ENCODE measurements at regions not wholly inside any gene's neighbourhood (a gene's known extent, or its start where the extent isn't known, plus 50 kb on each side); places are given as distances from the start of the nearest gene placed in this dataset.
"Not testable (repeated sequence)": the region's sequence is repeated elsewhere in the genome, so short reads cannot be mapped to it uniquely, and the experiment has no call there.

DNA sequence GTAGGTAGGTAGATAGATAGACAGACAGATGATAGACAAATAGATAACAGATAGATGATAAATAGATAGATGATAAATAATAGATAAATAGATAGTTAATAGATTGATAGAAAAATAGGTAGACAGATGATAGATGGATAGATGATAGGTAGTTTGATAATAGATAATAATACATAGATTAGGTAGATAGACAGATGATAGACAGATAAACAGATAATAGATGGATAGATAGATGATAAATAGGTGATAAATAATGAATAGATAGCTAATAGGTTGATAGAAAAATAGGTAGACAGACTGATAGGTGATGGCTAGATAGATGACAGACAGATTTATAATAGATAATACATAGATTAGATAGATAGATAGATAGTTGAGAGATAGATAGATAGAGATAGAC lies 350.5 kb upstream of the DPP6 start:
- H3K9me3 ChIP-seq, result no peaks in the 10 kb centered on the region
- intact Hi-C loops (cut with DNase I), result no loop called here
- DNase-seq (no peak), ATAC-seq (no peak)
- H3K4me1 ChIP-seq, result no peaks in the 10 kb centered on the region
- no peaks in the 10 kb centered on the region for H3K27me3 ChIP-seq
- TF ChIP-seq, protein P1, sequence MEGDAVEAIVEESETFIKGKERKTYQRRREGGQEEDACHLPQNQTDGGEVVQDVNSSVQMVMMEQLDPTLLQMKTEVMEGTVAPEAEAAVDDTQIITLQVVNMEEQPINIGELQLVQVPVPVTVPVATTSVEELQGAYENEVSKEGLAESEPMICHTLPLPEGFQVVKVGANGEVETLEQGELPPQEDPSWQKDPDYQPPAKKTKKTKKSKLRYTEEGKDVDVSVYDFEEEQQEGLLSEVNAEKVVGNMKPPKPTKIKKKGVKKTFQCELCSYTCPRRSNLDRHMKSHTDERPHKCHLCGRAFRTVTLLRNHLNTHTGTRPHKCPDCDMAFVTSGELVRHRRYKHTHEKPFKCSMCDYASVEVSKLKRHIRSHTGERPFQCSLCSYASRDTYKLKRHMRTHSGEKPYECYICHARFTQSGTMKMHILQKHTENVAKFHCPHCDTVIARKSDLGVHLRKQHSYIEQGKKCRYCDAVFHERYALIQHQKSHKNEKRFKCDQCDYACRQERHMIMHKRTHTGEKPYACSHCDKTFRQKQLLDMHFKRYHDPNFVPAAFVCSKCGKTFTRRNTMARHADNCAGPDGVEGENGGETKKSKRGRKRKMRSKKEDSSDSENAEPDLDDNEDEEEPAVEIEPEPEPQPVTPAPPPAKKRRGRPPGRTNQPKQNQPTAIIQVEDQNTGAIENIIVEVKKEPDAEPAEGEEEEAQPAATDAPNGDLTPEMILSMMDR (IDR thresholded peaks at IDR 0.05), result no peak
- TF ChIP-seq POLR2A (IDR thresholded peaks at IDR 0.05), result no peak
- no peak overlapping the region for H3K4me3 ChIP-seq
- H3K27ac ChIP-seq, result no peak overlapping the region
- H3K36me3 ChIP-seq, result no peaks in the 10 kb centered on the region

- H3K4me3 ChIP-seq; H3K36me3 ChIP-seq; H3K4me1 ChIP-seq; H3K27me3 ChIP-seq; ATAC-seq; H3K27ac ChIP-seq; DNase-seq; intact Hi-C loops (cut with DNase I); H3K9me3 ChIP-seq: not testable (repeated sequence)
- 44% methylated on average over 1 of the region's 2 CpGs for WGBS (ENCODE audit: insufficient coverage, low coverage, low lambda C conversion rate, missing lambda C conversion rate)
These were observed 328.3 kb upstream of the DPP6 start for GRCh38 chr7:153723892-153724291.

DNA sequence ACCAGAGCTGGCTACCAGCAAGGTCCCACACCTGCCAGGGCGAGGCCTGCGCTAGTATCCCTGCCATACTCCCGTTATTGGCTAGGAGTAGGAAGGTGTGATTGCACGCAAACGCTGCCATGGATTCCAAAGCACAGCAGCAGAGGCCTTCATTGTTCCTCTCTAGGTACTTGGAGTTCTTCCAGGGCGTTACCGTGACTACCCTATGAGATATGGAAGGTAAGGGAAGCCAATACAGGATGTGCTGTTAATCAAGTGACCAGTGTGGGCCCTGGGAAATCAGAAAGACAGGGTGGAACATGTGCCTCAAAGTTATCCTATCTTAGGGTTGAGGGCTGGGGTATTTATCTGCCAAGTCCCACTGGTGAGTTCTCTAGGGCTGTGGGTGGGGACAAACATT lies 320.7 kb upstream of the DPP6 start:
- H3K4me3 ChIP-seq; H3K27ac ChIP-seq; ATAC-seq; H3K36me3 ChIP-seq; H3K4me1 ChIP-seq; H3K9me3 ChIP-seq; DNase-seq; intact Hi-C loops (cut with DNase I); H3K27me3 ChIP-seq: not testable (repeated sequence)
- WGBS (ENCODE audit: insufficient coverage, low coverage, low lambda C conversion rate, missing lambda C conversion rate), result 40% methylated on average over 1 of the region's 7 CpGs

DNA sequence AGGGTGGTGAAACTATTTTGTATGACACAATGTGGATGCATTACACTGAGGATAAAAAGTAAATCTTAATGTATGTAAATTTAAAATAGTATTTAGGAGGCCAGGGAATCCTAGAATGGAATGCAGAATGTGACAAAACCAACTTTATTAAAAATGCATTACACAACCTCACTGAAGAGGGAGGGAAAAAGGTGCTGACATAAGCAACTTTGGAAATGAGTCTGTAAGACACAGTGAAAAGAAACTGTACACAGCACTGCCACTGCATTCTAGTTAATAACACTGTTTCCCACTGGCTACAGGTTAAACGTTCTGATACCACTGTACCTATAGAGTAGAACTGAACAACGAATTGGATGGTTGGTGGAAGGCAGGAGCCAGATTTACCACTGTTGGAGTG lies 308.8 kb upstream of the DPP6 start:
- intact Hi-C loops (cut with DNase I); DNase-seq; H3K4me1 ChIP-seq; H3K27me3 ChIP-seq; H3K36me3 ChIP-seq; ATAC-seq; H3K4me3 ChIP-seq; H3K27ac ChIP-seq; H3K9me3 ChIP-seq: not testable (repeated sequence)
- 32% methylated on average over 2 of the region's 2 CpGs for WGBS (ENCODE audit: insufficient coverage, low coverage, low lambda C conversion rate, missing lambda C conversion rate)

GRCh38 chr7:153747969-153748368 lies 304.2 kb upstream of the DPP6 start:
- H3K4me3 ChIP-seq; H3K27ac ChIP-seq; H3K27me3 ChIP-seq; intact Hi-C loops (cut with DNase I); DNase-seq; H3K4me1 ChIP-seq; H3K36me3 ChIP-seq; H3K9me3 ChIP-seq: not testable (repeated sequence)
- WGBS (ENCODE audit: insufficient coverage, low coverage, low lambda C conversion rate, missing lambda C conversion rate), result 0% methylated on average over 8 of the region's 21 CpGs
- peak; percentile 28 to 49 (median 33) for ATAC-seq

DNA sequence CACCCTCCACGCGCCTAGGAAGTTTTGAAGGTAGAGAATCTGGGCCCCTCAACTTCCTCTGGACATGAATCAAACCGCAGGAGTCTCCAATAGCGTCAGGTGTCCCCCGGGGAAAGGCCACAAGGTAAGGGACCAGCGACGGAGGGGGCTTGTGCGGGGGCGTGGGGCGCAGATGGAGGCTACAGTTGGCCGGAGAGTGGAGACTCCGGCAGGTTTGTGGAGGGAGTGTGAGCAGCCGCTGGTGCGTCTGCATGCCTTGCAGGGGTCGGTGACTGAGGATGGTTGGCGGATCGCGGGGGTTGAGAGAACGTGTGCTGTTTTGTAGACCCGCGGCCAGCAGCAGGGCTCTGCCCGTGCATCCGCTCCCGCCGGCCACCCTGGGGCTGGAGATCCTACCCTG lies 303.3 kb upstream of the DPP6 start:
- intact Hi-C loops (cut with DNase I); H3K4me3 ChIP-seq; H3K36me3 ChIP-seq; DNase-seq; H3K4me1 ChIP-seq; ATAC-seq; H3K27me3 ChIP-seq; H3K9me3 ChIP-seq; H3K27ac ChIP-seq: not testable (repeated sequence)
- 10% methylated on average over 10 of the region's 25 CpGs for WGBS (ENCODE audit: insufficient coverage, low coverage, low lambda C conversion rate, missing lambda C conversion rate)

GRCh38 chr7:153765869-153766268 lies 286.3 kb upstream of the DPP6 start:
- H3K4me3 ChIP-seq; H3K27ac ChIP-seq; H3K9me3 ChIP-seq; H3K36me3 ChIP-seq; intact Hi-C loops (cut with DNase I); ATAC-seq; H3K4me1 ChIP-seq; H3K27me3 ChIP-seq; DNase-seq: not testable (repeated sequence)
- WGBS (ENCODE audit: insufficient coverage, low coverage, low lambda C conversion rate, missing lambda C conversion rate), result 65% methylated on average over 3 of the region's 3 CpGs

DNA sequence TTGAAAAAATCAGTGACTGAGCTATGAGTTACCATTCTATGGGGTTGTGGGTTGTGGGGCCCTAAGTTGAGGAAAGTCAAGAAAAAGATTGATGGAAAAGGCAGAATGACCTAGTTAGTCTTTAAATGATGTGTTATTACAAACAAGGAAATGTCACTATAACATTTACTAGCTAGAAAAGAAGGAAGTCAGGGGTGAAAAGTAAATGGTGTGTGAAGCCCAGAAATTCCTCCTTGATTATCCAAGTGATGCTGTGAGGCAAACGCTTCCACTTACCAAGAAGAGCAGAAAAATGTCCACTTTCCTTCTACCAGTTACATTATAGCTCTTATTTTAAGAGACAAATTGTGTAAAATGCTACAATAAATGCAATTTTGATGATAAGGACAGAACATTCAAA lies 285.3 kb upstream of the DPP6 start:
- 33% methylated on average over 1 of the region's 1 CpG for WGBS (ENCODE audit: insufficient coverage, low coverage, low lambda C conversion rate, missing lambda C conversion rate)
- DNase-seq; intact Hi-C loops (cut with DNase I): not testable (repeated sequence)

More for the DNA sequence above, 285.3 kb upstream of the DPP6 start:
- not testable (repeated sequence) for H3K9me3 ChIP-seq, H3K4me1 ChIP-seq, H3K27me3 ChIP-seq, H3K36me3 ChIP-seq, H3K4me3 ChIP-seq, H3K27ac ChIP-seq, ATAC-seq
